OCI-LY3 (cell line): ENCODE measurements at regions not wholly inside any gene's neighbourhood (a gene's known extent, or its start where the extent isn't known, plus 50 kb on each side); places are given as distances from the start of the nearest gene placed in this dataset.

Experiments
- H2AFZ ChIP-seq: fragments of 200-600, 300-600 bp; shearing (Covaris generic); 2 replicates; pipeline ENCODE4 v1.6.0; 2014; ENCODE audit warnings: antibody characterized with exemption, low read depth, low read length
- H3K27ac ChIP-seq: fragments of 200-600, 300-600 bp; sonication (generic); 2 replicates; pipeline ENCODE4 v1.5.1; 2014; ENCODE audit warnings: mild to moderate bottlenecking, low read length, moderate library complexity, mixed read lengths
- H3K27me3 ChIP-seq: fragments of 200-600, 300-600 bp; sonication (generic); 2 replicates; pipeline ENCODE4 v1.6.1; 2014; ENCODE audit warnings: low read depth, low read length, mixed read lengths
- H3K36me3 ChIP-seq: fragments of 200-600, 300-600 bp; sonication (generic); replicated peaks from 2 replicates; pipeline ENCODE3; 2014; ENCODE audit warnings: low read depth, low read length, mixed read lengths
- H3K4me1 ChIP-seq: fragments of 300-600, 200-600 bp; sonication (generic); 2 replicates; pipeline ENCODE4 v1.6.1; 2014; ENCODE audit warnings: low read length, mixed read lengths
- H3K4me2 ChIP-seq: fragments of 200-600, 300-600 bp; sonication (generic); 2 replicates; pipeline ENCODE4 v1.6.1; 2014; ENCODE audit warnings: low read length, mixed read lengths
- H3K4me3 ChIP-seq: fragments of 300-600, 200-600 bp; sonication (generic); 2 replicates; pipeline ENCODE4 v1.5.1; 2014; ENCODE audit warnings: antibody characterized with exemption, mild to moderate bottlenecking, low read length, moderate library complexity
- H3K79me2 ChIP-seq: fragments of 300-600, 200-600 bp; shearing (Covaris generic); 2 replicates; pipeline ENCODE4 v1.6.1; 2014; ENCODE audit warnings: mild to moderate bottlenecking, low read length, mixed read lengths
- H3K9ac ChIP-seq: fragments of 300-600, 200-600 bp; shearing (Covaris generic); 2 replicates; pipeline ENCODE4 v1.6.0; 2014; ENCODE audit warnings: mild to moderate bottlenecking, low read length, moderate library complexity
- H3K9me3 ChIP-seq: fragments of 200-600, 300-600 bp; shearing (Covaris generic); 2 replicates; pipeline ENCODE4 v1.6.1; 2014; ENCODE audit warnings: low read length, mixed read lengths; ENCODE audit not compliant: insufficient read depth
- H4K20me1 ChIP-seq: fragments of 200-600, 300-600 bp; sonication (generic); 2 replicates; pipeline ENCODE4 v1.6.1; 2016; ENCODE audit warnings: low read length, mixed read lengths; ENCODE audit not compliant: insufficient read depth
- CTCF ChIP-seq: fragments of 200-600, 300-600 bp; sonication (generic); IDR thresholded peaks from 2 replicates; pipeline ENCODE4 v1.5.1; 2014; ENCODE audit warnings: antibody characterized with exemption, low read length, low read depth
- EZH2phosphoT487 ChIP-seq: fragments of 200-600 bp; shearing (Covaris generic); IDR thresholded peaks from 2 replicates; pipeline ENCODE4 v1.6.1; 2018; ENCODE audit warnings: antibody characterized with exemption, mixed run types, low read depth

DNA sequence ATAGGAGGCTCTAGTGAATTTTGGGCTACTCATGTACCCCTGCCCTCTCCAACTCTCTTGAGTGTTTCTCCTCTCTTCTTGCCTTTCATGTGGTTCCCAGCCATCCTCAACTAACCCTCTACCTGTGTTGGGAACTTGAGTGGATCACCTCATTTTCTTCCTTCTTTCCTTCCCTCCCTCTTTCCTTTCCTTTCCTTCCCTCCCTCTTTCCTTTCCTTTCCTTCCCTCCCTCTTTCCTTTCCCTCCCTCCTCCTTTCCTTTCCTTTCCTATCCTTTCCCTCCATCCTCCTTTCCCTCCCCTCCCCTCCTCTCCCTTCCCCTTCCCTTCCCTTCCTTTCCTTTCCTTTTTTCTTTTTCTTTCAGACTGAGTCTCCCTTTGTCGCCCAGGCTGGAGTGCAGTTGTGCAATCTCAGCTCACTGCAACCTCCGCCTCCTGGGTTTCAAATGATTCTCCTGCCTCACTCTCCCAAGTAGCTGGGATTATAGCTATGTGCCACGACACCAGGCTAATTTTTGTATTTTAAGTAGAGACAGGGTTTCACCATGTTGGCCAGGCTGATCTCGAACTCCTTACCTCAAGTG lies 63.8 kb downstream of the BTBD3 start:
- no peaks in the 10 kb centered on the region for H3K36me3 ChIP-seq
- H3K9ac ChIP-seq = no peak overlapping the region
- no peak overlapping the region for H3K27ac ChIP-seq
- no peaks in the 10 kb centered on the region for H3K4me1 ChIP-seq
- no peaks in the 10 kb centered on the region for H3K27me3 ChIP-seq
- no peak overlapping the region for H2AFZ ChIP-seq
- no peaks in the 10 kb centered on the region for H3K9me3 ChIP-seq
- H3K4me2 ChIP-seq = no peak overlapping the region
- H3K79me2 ChIP-seq = no peaks in the 10 kb centered on the region
- TF ChIP-seq CTCF (no peak), EZH2phosphoT487 (no peak)
- H3K4me3 ChIP-seq = no peak overlapping the region
- H4K20me1 ChIP-seq = no peaks in the 10 kb centered on the region

DNA sequence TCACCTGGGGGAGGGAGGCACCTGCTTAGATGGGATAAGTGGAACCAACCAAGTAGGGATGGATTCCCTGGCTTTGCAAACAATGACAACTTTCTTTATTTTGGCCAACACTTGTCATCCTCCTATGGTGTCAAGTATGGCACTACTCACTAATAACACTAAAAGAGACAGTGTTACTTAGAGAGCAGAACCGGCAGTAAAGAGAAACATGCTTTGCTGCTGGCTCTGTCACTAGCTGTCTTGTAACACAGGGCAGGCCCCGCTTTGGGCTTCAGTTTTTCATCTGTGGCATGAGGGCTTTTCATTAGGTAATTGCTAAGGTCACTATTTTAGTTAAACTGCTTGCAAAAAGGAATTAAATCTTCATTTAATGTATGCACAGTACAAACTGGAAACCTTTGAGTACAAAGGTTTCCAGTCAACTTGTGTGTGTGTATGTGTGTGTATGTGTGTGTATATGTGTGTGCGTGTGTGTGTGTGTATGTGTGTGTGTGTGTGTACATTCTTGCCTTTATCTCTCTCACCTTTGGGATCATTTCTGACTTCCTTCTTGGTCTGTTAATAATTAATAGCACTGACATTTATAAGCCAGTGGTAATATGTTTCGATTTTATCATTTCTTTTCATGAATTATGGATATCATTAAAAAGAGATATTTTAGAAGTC lies 64.7 kb downstream of the BTBD3 start:
- Histone ChIP-seq H3K9me3 (no peaks in the 10 kb centered on the region), H3K4me1 (no peaks in the 10 kb centered on the region), H3K4me3 (no peak overlapping the region), H3K4me2 (no peak overlapping the region), H3K27ac (no peak overlapping the region), H4K20me1 (no peaks in the 10 kb centered on the region), H3K36me3 (no peaks in the 10 kb centered on the region), H3K27me3 (no peaks in the 10 kb centered on the region), H3K79me2 (no peaks in the 10 kb centered on the region), H3K9ac (no peak overlapping the region), H2AFZ (no peak overlapping the region)
- TF ChIP-seq CTCF (no peak), EZH2phosphoT487 (no peak)

DNA sequence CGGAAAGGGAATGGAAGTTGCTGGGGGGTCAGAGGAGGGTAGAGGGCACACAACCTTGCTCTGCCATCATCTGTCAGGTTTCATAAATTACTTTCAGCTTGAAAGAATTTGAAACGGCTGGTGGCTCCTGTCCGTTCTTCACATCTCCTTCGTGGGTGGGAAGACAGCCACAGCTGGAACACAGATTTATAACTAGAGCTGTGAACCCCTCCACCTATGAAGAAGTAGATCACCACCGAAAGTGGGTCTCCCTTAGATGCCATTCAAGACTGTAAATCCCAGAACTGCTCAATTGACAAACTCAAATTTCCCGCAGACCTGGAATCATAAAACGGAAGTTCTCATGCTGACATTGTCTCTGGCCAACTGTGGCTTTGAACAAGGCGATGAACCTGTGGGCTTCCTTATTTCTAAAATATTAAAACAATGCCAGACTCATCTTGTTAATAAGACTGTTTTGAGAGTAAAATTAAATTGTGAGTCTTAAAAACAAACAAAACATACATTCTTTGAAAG lies 65.3 kb downstream of the BTBD3 start:
- Histone ChIP-seq H3K27ac (no peak overlapping the region), H3K4me3 (no peak overlapping the region), H3K27me3 (no peaks in the 10 kb centered on the region), H4K20me1 (no peaks in the 10 kb centered on the region), H3K4me1 (no peaks in the 10 kb centered on the region), H3K36me3 (no peaks in the 10 kb centered on the region), H3K4me2 (no peak overlapping the region), H3K9ac (no peak overlapping the region), H3K9me3 (no peaks in the 10 kb centered on the region), H3K79me2 (no peaks in the 10 kb centered on the region), H2AFZ (no peak overlapping the region)
- no peak for TF ChIP-seq CTCF
- no peak for TF ChIP-seq EZH2phosphoT487

DNA sequence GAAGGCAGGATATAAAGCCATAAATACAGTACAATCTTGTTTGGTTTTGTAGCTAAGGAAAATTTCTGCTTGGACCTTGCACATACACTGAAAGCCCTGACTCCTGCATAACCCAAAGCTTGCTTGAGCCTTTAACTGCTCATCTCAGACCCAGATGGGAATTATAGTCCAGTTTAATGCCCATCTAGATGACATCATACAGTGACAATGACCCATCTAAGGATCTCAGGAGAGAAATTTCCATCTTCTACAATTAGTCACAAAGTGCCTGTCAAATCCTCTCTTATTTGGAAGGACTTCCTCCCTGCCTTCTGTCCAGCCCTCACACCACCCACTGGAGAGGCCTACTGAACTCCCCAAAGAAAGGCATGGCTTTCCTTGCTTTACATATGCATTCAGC lies 69.3 kb downstream of the BTBD3 start:
- Histone ChIP-seq H3K4me1 (no peaks in the 10 kb centered on the region), H3K9ac (no peak overlapping the region), H3K4me3 (no peak overlapping the region), H3K9me3 (no peaks in the 10 kb centered on the region), H3K27ac (no peak overlapping the region), H2AFZ (no peak overlapping the region), H3K27me3 (no peaks in the 10 kb centered on the region), H3K79me2 (no peaks in the 10 kb centered on the region), H3K4me2 (no peak overlapping the region), H3K36me3 (no peaks in the 10 kb centered on the region), H4K20me1 (no peaks in the 10 kb centered on the region)
- TF ChIP-seq CTCF (no peak), EZH2phosphoT487 (no peak)
